GM18858 (cell line): ENCODE measurements at regions not wholly inside any gene's neighbourhood (a gene's known extent, or its start where the extent isn't known, plus 50 kb on each side); places are given as distances from the start of the nearest gene placed in this dataset.
"Not testable (repeated sequence)": the region's sequence is repeated elsewhere in the genome, so short reads cannot be mapped to it uniquely, and the experiment has no call there.

ENCODE experiments used
- ATAC-seq: cut with Tn5 transposase; IDR thresholded peaks from one replicate; pipeline ENCODE4 v1.9.1; 2021; ENCODE audit not compliant: unreplicated experiment

- ATAC-seq: no peak
Measured at GRCh38 chr1:58931024-58931423, 147.2 kb upstream of the JUN start.

DNA sequence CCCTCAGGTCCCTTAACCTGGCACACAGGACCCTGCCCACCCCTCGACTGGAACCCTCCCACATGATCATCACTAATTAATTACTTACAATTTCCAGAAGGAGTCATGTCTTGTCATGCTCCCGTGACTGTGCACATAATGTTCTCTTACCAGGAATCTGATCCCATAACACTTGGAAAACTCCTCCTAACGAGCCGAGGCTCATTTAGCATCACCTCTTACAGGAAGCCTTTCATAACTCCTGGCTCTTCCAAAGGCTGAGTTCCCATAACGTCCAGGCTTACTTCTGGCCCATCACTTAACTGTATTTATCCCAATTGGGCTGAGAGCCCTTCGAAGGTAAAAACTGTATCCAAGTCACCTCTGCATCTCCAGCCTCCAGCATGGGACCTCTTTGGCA is 147.9 kb upstream of the JUN start:
- no peak for ATAC-seq

DNA sequence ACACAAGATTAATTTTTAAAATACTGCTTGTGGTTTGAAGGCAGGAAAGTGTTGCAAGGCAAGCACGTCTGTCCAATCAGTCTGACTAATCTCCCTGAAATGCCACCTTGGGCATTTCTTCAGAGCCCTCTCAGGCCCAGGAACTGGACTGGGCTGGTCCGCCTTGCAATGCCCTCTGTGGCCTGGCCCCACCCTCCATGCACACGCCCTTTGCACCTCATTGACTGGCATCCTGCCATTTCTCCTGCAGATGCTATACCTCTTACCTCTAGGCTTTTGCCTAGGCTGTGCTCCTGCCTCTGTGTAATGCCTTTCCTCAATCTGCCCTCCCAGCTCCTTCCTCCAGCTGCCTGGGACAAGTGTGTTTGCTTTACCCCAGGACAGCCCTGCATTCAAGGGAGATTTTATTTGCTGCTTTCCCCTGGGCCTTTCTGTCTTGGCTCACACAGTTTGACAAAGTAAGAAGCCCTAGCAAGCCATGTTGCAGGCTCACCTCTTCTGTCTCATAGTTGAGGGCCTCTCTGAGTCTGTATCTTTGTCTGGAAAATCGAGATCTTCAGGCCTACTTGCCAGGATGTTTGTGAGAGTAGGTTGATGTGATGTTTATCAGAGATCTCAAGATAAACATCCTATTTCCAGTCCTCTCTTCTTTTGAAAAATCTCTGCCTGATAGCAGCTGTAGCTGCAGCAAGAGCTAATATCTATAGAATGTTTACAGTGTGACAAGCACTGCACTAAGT is 149.2 kb upstream of the JUN start:
- ATAC-seq: no peak

DNA sequence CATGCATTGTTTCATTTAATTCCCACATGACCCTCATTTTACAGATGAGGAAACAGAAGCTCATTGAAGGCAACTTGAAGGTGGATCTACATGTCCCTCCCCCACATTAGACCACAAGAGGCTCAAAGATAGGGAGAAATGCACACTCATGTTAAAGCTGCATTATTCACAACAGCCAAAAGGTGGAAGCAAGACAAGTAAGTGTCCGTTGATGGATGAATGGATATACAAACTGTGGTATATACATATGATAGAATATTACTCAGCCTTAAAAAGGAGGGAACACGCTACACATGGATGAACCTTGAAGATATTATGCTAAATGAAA is 149.7 kb upstream of the JUN start:
- ATAC-seq: no peak

- ATAC-seq: no peak
Measured at GRCh38 chr1:58934706-58935105, 150.9 kb upstream of the JUN start.

DNA sequence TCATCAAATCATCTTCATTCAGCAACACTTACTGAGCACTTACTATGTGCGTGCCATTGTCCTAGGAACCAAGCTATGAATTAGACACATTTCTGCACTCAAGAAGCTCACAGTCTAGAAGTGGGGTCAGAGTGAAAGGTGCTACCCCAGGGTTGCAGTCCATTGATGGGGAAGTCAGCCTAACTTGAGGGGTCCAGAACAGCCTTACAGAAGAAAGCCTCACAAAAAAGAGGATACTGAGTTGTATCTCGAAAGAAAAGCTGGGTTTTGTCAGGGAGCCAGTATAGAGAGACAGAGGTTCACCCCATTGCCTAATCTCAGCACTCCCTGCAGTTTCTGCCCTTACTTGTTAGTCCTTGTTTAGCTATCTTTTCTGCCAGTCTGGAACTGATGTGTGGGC is 153.1 kb upstream of the JUN start:
- no peak for ATAC-seq

- ATAC-seq: no peak
Measured at GRCh38 chr1:58939146-58939545, 155.3 kb upstream of the JUN start.

DNA sequence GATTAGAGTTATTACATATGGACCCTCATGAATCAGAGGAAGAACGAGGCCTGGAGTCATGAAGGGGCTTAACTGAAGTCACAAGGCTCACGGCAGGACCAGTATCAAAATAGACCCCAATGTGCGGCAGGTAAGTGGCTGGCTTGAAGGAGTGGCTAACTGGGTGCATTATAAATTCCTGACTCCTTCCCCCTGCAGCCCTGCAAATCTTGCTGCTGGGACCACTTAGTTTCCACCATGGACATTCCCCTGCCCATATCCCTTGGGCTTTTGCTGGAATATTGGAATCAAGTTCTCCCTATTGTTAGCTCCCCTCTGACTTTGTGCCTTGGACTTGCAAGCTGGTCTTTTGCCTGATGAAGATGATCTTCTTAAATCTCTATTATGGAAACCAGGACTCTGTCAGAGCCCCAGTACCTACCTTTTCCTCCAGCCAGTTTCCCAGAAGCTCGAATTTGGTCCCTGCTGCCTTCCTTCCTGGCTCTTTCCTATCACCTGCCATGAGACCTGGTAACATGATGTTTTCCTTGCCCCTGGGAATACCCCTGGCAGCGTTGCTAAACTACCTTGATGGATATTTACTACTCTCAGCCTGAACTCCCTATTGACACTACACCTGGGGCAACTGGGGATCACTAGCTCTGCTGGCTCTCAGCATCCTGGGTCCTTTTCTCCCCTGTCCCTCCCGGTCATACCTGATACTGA is 156.0 kb upstream of the JUN start:
- no peak for ATAC-seq

DNA sequence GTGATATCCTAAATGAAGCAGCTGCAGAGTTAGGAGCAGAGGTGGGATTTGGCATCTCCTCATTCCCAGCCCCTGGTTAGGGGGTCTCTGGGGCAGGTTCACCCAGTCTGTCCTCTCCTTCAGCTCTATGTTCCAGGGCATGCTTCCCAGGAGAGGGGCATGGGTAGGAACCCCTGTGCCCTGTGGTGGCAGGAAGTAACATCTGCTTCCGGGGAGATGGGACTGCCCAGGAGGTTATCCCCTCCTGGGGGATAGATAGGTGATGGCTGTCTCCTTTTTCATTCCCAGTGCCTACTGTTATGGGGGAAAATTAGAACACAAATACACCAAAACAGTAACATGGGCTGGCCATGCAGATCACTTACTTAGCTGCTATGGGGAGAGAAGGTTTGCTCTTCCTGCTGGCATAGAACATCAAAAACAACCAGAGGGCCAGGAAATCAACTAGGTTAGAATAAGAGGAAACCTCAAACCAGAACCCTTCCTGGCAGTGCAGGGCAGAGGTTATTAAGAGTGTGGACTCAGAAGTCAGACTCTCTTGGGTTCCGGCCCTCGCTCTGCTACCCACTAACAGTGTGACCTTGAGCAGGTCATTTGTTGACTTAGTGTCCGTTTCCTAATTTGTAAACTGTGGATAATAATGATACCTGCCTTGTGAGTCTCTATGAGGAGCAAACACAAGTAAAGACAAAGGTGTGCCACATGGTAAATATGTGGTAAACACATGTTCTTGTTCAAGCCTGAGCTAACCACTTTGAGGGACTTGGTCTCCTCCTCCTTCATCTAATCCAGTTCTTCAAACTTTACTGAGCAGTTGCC is 157.8 kb upstream of the JUN start:
- ATAC-seq: no peak

- no peak for ATAC-seq
Measured at GRCh38 chr1:58942759-58943191, 158.9 kb upstream of the JUN start.

DNA sequence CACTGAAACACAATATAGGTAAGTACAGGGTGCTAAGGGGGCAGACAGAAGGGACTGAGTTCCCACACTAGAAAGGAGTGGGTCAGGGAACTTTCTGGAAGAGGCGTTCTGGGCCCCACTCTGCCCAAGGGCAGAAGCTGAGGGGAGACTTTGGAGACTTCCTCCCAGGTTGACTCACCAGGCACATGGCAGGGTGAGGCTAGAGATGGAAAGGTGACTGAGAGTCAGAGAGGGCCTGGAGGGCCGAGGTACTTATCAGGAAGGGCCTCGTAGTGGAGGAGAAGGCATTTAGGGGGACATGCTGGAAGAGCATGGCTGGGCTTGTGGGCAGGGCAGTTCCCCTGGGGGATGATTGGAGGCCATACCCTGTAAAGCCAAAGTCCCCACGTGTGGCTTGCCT is 159.9 kb upstream of the JUN start:
- ATAC-seq: no peak

DNA sequence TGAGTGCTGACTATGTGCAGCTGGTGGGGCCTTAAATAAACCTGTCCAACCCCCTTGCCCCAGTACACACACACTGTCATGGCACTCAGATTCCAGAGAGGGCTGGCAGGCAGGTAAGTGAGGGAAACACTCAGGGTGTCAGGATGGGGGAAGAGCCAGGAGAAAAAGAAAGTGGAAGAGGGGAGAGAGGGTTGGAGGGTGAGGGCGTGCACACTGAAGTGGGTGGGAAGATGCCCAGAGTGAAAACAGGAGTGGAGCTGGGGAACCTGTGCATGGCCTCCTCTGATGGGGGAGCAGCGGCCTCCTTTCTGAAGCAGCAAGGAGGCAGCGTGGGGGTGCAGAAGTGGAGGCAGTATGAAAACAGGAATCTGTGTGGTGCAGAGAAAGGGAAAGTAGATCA is 160.6 kb upstream of the JUN start:
- no peak for ATAC-seq

- no peak for ATAC-seq
Measured at GRCh38 chr1:58946390-58946789, 162.5 kb upstream of the JUN start.

GRCh38 chr1:58948671-58949070 is 164.8 kb upstream of the JUN start:
- ATAC-seq: no peak

DNA sequence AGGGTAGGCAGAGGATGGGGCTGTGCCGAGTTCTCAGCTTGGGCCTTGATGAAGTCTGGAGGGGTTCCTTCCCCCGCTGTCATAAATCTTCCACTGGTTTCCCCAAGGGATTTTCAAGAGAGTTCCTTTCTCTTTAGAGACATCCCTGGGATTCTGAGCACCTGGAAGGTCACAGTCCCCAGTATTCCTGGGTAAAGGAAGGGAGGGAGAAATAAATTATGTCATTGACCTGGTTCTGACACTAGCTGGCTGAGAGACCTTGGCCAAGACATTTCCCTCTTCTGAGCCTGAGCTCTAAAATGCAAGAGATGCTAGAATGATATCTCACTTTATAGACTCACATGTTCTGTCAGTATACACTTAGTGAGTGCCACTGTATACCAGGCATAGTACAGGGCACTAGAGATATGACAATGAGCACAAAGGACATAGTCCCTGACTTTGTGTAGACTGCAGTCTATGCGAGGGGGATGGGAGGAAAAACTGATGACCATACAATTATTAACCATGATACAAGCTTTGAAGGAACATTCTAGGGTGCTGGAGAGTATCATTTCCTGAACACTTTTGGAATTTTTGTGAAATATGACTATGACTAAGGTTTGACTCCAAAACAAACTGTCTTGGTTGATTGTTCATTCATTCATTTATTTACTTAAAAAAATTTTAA is 165.8 kb upstream of the JUN start:
- ATAC-seq: no peak

DNA sequence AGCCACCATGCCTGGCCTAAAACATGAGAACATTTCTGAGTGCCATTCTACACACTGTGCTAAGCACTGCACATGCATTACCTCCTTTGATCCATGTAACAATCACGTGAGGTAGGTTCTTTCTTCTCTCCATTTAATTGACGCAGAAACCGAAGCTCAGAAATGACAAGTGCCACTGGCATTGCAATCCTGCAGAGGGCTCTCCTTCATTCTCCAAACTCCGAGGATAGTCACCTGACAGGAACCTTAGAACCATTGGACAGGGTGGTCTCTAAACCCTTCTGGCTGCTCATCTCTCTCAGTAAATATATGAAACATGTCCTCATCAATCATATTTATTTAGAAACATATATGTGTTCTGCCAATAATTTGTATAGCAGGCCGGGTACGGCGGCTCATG is 167.1 kb upstream of the JUN start:
- no peak for ATAC-seq

GRCh38 chr1:58953951-58954350 is 170.1 kb upstream of the JUN start:
- ATAC-seq: not testable (repeated sequence)

DNA sequence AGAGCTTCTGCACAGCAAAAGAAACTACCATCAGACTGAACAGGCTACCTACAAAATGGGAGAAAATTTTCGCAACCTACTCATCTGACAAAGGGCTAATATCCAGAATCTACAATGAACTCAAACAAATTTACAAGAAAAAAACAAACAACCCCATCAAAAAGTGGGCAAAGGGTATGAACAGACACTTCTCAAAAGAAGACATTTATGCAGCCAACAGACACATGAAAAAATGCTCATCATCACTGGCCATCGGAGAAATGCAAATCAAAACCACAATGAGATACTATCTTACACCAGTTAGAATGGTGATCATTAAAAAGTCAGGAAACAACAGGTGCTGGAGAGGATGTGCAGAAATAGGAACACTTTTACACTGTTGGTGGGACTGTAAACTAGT is 179.4 kb upstream of the JUN start:
- not testable (repeated sequence) for ATAC-seq

- ATAC-seq: no peak
Measured at GRCh38 chr1:58964428-58964827, 180.6 kb upstream of the JUN start.

GRCh38 chr1:58964880-58965279 is 181.0 kb upstream of the JUN start:
- ATAC-seq: no peak

DNA sequence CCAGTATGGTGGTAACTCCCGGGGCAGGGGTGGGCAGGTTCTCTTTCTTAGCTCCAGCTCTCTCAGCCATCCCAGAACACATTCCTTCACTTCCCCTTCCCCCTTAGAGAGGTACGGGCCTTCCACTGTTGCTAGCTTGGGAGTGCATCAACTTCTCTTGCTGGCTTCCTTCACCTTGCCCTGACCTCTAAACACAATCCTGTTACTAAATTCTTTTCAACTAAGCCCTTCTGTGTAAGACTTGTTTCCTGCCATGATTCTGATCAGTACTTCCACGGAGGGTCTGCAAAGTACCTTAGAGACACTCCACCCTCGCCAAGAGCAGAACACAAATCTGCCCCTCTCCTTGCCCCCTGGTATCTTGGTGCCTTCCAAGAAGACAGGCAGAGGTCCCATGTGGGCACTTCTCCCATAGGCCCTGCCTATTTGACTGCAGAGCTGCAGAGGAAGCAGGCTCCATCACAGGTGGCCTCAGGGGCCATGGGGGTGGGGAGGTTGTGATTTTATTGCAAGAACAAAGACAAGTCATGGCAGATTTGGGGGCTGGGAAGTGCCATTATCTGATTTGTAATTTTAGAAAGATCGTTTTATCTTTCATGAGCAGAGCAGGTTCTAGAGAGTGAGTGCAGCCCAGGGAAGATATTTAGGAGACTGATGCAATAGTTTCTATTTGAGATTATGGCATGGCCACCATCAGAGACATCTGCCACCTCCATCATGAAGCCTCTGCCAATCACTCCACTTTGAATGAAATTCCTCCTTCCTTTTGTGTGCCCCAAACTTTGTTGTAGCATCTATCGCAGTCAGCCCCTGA is 182.5 kb upstream of the JUN start:
- ATAC-seq: no peak
